GM19468 (cell line): ENCODE measurements at regions not wholly inside any gene's neighbourhood (a gene's known extent, or its start where the extent isn't known, plus 50 kb on each side); places are given as distances from the start of the nearest gene placed in this dataset.
A peak's percentile ranks its signal among the peaks of the same experiment; 100 is the strongest.
"Not testable (repeated sequence)": the region's sequence is repeated elsewhere in the genome, so short reads cannot be mapped to it uniquely, and the experiment has no call there.

Source experiments
- ATAC-seq: cut with Tn5 transposase; IDR thresholded peaks from one replicate; pipeline ENCODE4 v1.9.1; 2021; ENCODE audit warnings: mild to moderate bottlenecking, moderate library complexity, moderate number of reproducible peaks; ENCODE audit not compliant: unreplicated experiment; ENCODE audit errors: extremely low read depth

- no peak for ATAC-seq
Measured at GRCh38 chr20:22690000-22690399, 105.6 kb upstream of the FOXA2 start.

DNA sequence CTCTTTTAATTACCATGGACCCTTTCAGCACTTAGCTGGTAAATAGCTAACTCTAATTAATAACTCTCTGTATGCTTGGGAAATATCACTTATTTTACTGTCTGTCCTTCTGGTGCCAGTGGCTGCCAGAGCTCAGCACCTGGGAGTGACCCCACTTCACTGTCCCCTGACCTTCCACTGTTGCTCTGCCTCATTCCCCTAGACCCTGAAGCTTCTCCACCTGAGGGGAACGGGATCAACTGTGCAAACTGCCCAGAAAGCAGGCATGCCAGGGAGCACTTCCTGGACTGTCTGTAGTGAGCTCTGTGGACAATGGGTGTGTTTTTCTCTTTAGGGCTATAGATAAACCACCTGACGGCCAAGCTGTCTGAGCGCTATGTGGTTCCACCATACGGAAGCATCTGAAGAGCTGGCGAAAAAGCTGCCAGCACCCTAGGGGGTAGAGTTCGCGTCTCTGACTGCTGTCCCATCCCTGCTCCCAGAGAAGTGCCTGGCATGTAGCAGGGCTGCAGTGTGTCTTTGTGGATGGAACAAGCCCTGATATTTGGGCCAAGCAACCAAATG, 106.3 kb upstream of the FOXA2 start:
- no peak for ATAC-seq

DNA sequence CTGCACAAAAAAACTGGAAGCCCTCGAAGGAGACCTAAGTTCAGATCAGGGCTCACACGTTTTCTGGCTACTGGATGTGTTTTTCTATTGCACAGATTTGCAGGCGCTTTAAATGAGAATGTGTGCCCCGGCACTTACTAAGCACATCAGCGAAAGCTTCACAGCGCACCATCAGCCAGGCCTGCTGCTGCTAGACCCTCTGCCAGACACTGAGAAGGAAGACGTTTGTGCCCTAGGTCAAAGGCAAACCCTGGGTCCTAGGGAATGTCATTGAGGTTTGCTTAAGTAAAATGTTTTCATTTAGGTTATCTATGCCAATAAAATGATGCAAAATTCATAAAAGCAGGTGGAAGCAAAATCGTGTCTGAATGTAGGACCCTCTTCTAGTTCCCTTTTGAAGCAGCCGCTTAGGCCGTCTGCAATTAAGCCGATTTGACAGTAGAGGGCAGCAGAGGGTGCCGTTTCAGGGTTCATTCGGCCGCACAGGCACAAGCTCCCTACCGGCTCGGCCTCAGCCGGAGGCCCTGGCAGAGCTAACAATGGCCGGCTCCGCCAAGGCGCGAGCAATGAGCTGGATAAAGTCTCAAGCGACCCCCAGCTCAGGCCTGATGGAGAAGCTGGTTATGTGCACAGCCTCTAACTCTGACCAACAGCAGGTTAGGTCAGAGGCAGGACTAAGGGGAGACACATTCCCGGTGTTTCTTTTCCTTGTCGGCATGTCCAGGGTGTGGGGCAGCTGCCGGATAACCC, 107.2 kb upstream of the FOXA2 start:
- peak; percentile 53 for ATAC-seq

DNA sequence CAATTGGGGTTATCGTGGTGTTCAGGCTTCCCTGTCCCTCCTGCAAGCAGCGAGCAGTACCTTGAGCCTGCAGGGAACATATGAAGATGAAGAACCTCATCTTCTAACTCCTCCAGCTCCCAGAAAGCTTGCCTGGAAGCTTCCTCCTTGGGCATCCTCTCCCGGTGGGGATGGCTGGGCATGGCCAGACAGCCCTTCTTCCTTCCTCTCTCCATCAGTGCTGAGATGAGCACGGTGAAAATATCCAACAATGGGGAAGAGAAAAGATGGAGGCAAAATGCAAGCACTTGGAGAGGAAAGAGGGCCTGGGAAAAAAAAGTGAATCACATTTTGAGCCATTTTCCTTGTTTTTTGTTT, 107.7 kb upstream of the FOXA2 start:
- no peak for ATAC-seq

DNA sequence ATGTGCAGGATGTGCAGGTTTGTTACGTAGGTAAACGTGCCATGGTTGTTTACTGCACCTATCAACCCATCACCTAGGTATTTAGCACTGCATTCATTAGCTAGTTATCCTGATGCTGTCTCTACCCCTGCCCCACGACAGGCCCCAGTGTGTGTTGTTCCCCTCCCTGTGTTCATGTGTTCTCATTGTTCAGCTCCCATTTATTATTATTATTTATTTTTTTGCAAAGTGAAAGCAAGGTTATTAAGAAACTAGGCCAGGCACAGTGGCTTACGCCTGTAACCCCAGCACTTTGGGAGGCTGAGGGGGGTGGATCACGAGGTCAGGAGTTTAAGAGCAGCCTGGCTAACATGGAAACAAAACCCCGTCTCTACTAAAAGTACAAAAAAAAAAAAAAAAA, 108.2 kb upstream of the FOXA2 start:
- ATAC-seq: not testable (repeated sequence)

DNA sequence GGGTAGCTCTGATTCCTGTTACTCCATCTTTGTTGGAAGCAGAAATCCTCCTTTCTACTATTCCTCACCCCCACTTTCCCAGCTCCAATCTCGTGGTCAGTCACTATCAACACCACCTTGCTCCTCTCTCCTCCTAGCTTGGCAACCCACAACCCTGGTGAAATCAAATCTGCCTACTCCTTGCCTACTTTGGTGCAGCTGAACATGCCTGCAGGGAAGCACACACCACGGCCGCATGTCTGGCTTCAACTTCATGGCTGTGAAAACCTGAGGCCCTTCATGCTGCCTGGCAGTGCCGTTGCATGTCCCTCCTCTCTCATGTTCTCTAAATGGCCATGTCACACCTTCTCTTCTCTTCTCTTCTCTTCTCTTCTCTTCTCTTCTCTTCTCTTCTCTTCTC, 112.4 kb upstream of the FOXA2 start:
- no peak for ATAC-seq

GRCh38 chr20:22698259-22698842, 114.0 kb upstream of the FOXA2 start:
- ATAC-seq: no peak

- ATAC-seq: no peak
Measured at GRCh38 chr20:22699396-22699795, 115.0 kb upstream of the FOXA2 start.

DNA sequence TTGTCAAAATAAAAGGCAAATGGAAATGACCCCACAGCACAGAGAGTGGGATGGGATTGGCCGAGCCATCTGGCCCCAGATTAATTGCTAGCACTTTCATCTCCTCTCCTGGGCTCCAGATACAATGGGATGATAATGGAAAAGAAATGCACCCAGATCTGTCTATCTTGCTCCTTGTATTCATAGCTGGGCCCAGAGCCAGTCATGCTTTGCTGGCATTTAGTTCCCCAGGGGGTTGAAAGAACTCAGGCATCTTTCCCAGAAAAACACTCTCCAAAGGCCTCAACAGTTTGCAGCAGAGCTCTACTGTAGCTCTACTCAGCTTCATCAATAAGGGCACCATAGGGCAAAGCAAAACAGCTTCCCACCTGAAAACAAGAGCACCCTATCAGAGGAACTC, 116.0 kb upstream of the FOXA2 start:
- ATAC-seq: no peak

GRCh38 chr20:22701679-22702308, 117.4 kb upstream of the FOXA2 start:
- no peak for ATAC-seq

DNA sequence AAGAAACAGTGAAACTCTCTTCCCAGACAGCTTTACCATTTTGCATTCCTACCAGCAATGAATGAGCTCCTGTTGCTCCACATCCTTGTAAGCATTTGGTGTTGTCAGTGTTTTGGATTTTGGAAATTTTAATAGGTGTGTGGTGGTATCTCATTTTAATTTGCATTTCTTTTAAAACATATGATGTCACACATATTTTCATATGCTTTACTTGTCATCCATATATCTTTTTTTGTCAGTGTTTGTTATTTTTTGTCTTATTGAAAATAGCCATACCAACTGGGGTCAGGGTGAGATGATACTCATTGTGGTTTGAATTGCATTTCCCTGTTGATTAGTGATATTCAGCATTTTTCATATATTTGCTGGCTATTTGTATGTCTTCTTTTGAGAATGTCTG, 119.5 kb upstream of the FOXA2 start:
- ATAC-seq: no peak

GRCh38 chr20:22711971-22712755, 127.8 kb upstream of the FOXA2 start:
- ATAC-seq: no peak

DNA sequence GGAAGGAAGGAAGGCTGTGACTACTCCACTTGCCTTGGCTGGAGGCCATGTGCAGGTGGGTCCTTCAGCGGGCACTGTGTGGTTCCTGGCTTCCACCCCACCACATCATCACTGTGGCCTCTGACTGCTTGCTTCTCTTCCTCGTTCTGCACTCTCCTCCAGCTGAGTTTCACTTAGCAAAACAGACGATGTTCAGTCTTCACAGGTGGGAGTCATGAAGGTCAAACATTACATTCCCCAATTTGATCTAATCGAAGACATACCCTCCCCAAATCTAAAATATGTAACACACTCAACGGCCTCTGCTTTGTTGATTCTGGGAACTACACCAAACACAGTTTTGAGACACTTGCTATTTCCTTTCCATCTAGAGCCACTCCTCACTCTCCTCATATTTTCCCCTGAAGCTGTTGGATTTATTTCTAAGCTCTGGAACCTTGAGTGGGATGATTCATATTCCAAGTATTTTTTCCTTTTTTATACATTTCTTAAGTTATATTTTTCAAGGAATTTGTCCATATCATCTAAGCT, 132.5 kb upstream of the FOXA2 start:
- ATAC-seq: no peak

DNA sequence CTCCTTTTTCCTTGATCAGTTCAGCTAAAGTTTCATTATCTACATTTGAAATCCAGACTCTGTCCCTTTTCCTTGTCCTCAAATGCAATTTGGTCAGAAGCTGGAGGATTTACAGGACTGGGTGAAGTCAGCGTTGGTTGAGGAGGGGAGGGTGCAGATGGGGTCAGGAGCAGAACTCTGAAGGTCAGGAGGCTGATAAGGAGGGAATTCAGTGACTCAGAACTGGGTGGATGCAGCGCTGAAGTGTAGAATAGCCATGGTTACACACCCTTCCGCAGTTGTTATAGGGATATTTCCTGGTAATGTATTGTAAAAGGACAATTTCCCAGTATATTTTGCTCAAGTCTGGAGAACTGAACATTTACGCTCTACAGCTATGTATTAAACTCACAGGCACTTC, 133.1 kb upstream of the FOXA2 start:
- no peak for ATAC-seq

DNA sequence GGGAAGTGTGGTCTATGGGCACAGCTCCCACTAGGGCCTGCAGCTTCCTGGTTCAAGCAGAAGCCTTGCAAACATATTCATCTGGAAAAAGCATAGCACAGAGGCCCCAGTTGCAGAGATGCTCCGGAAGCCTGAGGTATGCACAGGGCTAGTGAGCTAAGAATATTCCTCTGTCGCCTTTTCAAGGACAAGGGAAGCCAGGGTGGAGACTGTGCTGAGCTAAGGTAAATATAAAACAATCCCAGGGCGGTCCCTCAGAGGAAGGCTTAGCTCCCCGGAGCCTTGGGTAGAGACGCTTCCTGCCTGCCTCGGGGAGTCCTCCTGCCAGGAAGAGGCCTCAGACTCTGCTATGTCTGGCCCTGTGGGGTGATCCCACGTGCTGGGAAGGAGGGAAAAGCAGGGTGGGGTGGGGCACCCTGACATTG, 134.8 kb upstream of the FOXA2 start:
- ATAC-seq: no peak

- no peak for ATAC-seq
Measured at GRCh38 chr20:22720206-22720605, 135.8 kb upstream of the FOXA2 start.

DNA sequence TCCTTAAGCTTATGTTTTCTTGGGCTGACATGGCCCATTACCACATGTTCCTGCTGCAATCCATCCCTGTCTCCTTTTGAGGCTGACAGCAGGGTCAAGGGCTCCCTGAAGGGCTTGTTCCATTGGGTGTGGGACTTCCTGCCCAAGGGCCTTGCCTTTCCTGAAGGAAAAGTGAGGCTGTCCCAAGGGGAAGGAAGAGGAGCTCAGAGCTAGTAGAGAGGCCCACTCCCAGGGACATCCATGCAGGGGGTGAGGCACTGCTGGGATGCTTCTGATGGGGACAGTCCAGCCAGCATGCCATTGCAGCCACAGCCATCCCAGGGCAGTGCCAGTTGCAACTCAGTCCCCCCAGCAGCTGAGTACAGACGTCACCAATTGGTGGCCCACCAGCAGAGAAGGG, 138.4 kb upstream of the FOXA2 start:
- no peak for ATAC-seq

DNA sequence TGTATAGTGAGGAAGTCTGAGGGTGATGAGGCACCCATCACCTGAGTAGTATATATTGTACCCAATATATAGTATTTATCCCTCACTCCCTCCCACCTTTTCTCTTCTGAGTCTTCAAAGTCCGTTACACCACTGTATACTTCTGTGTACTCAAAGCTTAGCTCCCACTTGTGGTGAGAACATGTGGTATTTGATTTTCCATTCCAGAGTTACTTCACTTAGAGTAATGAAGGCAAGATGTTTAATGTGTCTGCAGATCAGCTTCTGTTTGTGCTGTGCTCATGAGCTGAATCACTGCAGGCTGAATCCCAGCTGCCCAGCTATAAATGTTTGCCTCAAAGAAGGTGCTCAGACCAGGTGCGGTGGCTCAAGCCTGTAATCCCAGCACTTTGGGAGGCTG, 139.3 kb upstream of the FOXA2 start:
- ATAC-seq: no peak

DNA sequence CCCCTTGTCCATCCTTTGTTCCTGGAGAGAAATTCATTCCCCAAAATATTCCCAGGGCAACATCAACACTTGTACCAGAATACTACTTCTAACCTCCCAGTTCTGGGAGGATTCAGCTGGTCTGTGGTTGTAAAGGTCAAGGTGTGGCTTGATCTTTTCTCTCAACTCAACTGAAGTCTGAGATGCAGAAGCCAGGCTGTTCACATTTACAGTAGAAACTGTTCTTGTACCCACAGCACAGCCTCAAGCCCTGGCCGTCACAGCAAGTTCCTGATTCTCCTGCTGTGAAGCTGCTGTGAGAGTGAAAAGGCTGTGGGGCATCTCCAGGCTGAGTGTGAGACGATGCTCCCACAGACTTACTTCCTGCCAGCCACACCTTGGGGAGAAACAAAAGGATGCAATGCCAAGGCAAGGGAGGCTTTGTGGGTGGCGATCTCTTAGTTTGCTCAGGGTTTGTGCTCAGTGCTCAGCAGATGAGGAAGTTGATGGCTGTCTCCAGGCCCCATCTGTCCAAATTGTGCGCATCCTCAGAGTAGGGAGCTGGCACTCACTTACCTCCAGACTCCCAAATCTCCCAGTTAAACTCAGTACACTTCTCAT, 143.9 kb upstream of the FOXA2 start:
- ATAC-seq: no peak

DNA sequence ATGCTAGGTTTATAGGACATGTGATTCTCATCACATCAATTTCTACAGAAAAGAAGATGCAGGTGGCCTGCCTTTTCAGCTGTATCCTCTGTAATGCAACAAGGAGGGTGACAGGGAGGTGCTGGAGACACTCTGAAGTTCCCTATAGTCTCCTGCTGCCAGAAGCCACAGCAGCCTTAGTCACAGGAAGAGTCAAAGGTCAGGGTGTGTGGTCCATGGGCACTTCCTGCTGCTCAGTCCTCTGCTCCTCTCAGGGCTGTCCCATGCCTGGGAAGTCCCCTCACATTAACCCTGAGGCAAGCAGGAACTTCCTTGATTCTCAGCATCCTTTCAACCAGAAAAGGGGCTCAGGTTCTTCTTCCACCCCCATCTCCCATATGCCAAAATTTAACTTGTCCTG, 144.8 kb upstream of the FOXA2 start:
- no peak for ATAC-seq
